Endothelial cell of umbilical vein (primary cell): ENCODE measurements at regions not wholly inside any gene's neighbourhood (a gene's known extent, or its start where the extent isn't known, plus 50 kb on each side); places are given as distances from the start of the nearest gene placed in this dataset.

Source experiments
- BruUV-seq: library from RNA; stranded (reverse); fragments of 400-500 nt; replicated peaks from 2 replicates; lab custom pipeline; 2021; lab: Mats Ljungman, UMichigan
- CTCF ChIA-PET: fragments of 300-600, 350-600 bp; sonication (Branson Sonifier 250); formaldehyde crosslinking; loops from one replicate; lab custom pipeline; 2021; ENCODE audit warnings: antibody characterized with exemption, inconsistent platforms; lab: Charles Lee
- POLR2A ChIA-PET: fragments of 300-600, 350-600 bp; sonication (Branson Sonifier 250); formaldehyde crosslinking; loops from one replicate; lab custom pipeline; 2021; ENCODE audit warnings: antibody characterized with exemption, inconsistent platforms; lab: Charles Lee
- DNase-seq: peaks from one replicate; pipeline ENCODE4 v3.0.0-alpha.2; 2011; ENCODE audit warnings: low read depth, low spot score
- FAIRE-seq: peaks from 2 replicates; lab custom pipeline; 2011; peaks lifted over from hg19 to GRCh38; lab: Jason Lieb, UNC
- H2AFZ ChIP-seq: 2 replicates; pipeline ENCODE4 v1.6.0; 2012; ENCODE audit warnings: low read depth, low read length, control low read depth, inconsistent platforms
- H3K27ac ChIP-seq: 2 replicates; pipeline ENCODE4 v1.5.1; 2011; ENCODE audit warnings: low read depth, mild to moderate bottlenecking, control low read depth, low read length, moderate library complexity; ENCODE audit not compliant: insufficient read depth
- H3K27me3 ChIP-seq, 2 experiments: 2 replicates each; pipeline versions ENCODE4 v1.6.0 to v1.6.1; 2011; ENCODE audit warnings: low read length in 2 of 2, mixed read lengths in 1 of 2; ENCODE audit not compliant: control insufficient read depth in 2 of 2, insufficient read depth in 2 of 2
- H3K36me3 ChIP-seq, 2 experiments: 2 replicates in 1 of 2; 3 replicates in 1 of 2; pipeline ENCODE4 v1.5.1; 2011; ENCODE audit warnings: low read length in 2 of 2, mild to moderate bottlenecking in 1 of 2, moderate library complexity in 1 of 2; ENCODE audit not compliant: control insufficient read depth in 2 of 2, insufficient read depth in 2 of 2; ENCODE audit errors: extremely low read depth in 1 of 2
- H3K4me1 ChIP-seq: 3 replicates; pipeline ENCODE4 v1.5.1; 2011; ENCODE audit warnings: mild to moderate bottlenecking, low read length; ENCODE audit not compliant: control insufficient read depth, insufficient read depth; ENCODE audit errors: extremely low read depth
- H3K4me2 ChIP-seq: 2 replicates; pipeline ENCODE4 v1.6.1; 2011; ENCODE audit warnings: low read length, control low read depth, mixed read lengths; ENCODE audit not compliant: insufficient read depth
- H3K4me3 ChIP-seq, 3 experiments: fragments of 200-600 bp in 1 of 3; sonication (generic), shearing (Covaris generic) in 1 of 3; replicated peaks in 1 of 3; 2 replicates each; pipeline ENCODE4 v1.5.1; 2011 to 2016; ENCODE audit warnings: control low read depth in 3 of 3, low read length in 3 of 3, mild to moderate bottlenecking in 2 of 3, inconsistent platforms in 1 of 3, low read depth in 1 of 3, moderate library complexity in 1 of 3; ENCODE audit not compliant: insufficient read depth in 1 of 3
- H3K79me2 ChIP-seq: 2 replicates; pipeline ENCODE4 v1.6.0; 2012; ENCODE audit warnings: low read length, inconsistent platforms; ENCODE audit not compliant: control insufficient read depth, insufficient read depth
- H3K9ac ChIP-seq: replicated peaks from 2 replicates; pipeline ENCODE3; 2011; ENCODE audit warnings: low read length, control low read depth; ENCODE audit not compliant: insufficient read depth; ENCODE audit errors: extremely low read depth
- H3K9me1 ChIP-seq: replicated peaks from 3 replicates; pipeline ENCODE4 v1.6.0; 2011; ENCODE audit warnings: mild to moderate bottlenecking, low read length; ENCODE audit not compliant: control insufficient read depth, insufficient read depth; ENCODE audit errors: extremely low read depth
- H3K9me3 ChIP-seq: replicated peaks from 2 replicates; pipeline ENCODE4 v1.5.1; 2012; ENCODE audit warnings: low read length, inconsistent platforms; ENCODE audit not compliant: control insufficient read depth, insufficient read depth
- H4K20me1 ChIP-seq: replicated peaks from 2 replicates; pipeline ENCODE3; 2011; ENCODE audit warnings: mild to moderate bottlenecking, low read length; ENCODE audit not compliant: control insufficient read depth, insufficient read depth; ENCODE audit errors: extremely low read depth
- EZH2 ChIP-seq: IDR thresholded peaks from 2 replicates; pipeline ENCODE4 v1.6.1; 2012; ENCODE audit warnings: borderline replicate concordance, low read depth, mild to moderate bottlenecking, moderate library complexity, low read length, inconsistent platforms; ENCODE audit not compliant: severe bottlenecking
- FOS ChIP-seq: IDR thresholded peaks from 2 replicates; pipeline ENCODE4 v1.6.1; 2011; ENCODE audit warnings: mild to moderate bottlenecking, low read length, moderate library complexity, borderline replicate concordance; ENCODE audit not compliant: insufficient read depth
- GATA2 ChIP-seq: IDR thresholded peaks from 2 replicates; pipeline ENCODE4 v1.7.0; 2011; ENCODE audit warnings: low read depth, mild to moderate bottlenecking, moderate library complexity, mixed read lengths, low read length; ENCODE audit not compliant: insufficient read length, insufficient read depth
- JUN ChIP-seq: IDR thresholded peaks from 2 replicates; pipeline ENCODE4 v1.6.1; 2011; ENCODE audit warnings: borderline replicate concordance, low read depth; ENCODE audit not compliant: insufficient read length, insufficient read depth
- MYC ChIP-seq: IDR thresholded peaks from one replicate; pipeline ENCODE4 v1.6.1; 2011; ENCODE audit warnings: mild to moderate bottlenecking, low read depth, low read length
- POLR2A ChIP-seq: IDR thresholded peaks from 2 replicates; pipeline ENCODE4 v1.6.1; 2012; ENCODE audit warnings: low read depth, mild to moderate bottlenecking, control low read depth, low read length
- POLR2AphosphoS5 ChIP-seq: IDR thresholded peaks from 2 replicates; pipeline ENCODE4 v1.6.1; 2012; ENCODE audit warnings: low read depth, mild to moderate bottlenecking, control low read depth, low read length, moderate library complexity; ENCODE audit not compliant: insufficient read depth
- dilution Hi-C: fragments of 300-500 bp; cut with MboI; formaldehyde crosslinking; loops from one replicate; pipeline ENCODE4 v1.15.0; 2019; ENCODE audit warnings: low sequenced_read_pairs; ENCODE audit not compliant: extremely low pct_ligation_motif_present
- intact Hi-C: fragments of 100-400 bp; cut with micrococcal nuclease; formaldehyde crosslinking; loops from one replicate; pipeline ENCODE4 v1.10.0; 2022
- TF ChIP-seq, protein P1 (sequence below), 2 donors: IDR thresholded peaks; 1 replicate in 1 of 2; 2 replicates in 1 of 2; pipeline ENCODE4 v1.5.1; 2011; ENCODE audit warnings: low read length in 2 of 2, mild to moderate bottlenecking in 2 of 2, moderate library complexity in 2 of 2, control low read depth in 1 of 2, inconsistent platforms in 1 of 2, low read depth in 1 of 2; ENCODE audit not compliant: insufficient read depth in 1 of 2; ENCODE audit errors: extremely low read depth in 1 of 2
- TF ChIP-seq, protein P2 (sequence below): IDR thresholded peaks from 2 replicates; pipeline ENCODE4 v1.6.1; 2011; ENCODE audit not compliant: insufficient read depth, insufficient read length

DNA sequence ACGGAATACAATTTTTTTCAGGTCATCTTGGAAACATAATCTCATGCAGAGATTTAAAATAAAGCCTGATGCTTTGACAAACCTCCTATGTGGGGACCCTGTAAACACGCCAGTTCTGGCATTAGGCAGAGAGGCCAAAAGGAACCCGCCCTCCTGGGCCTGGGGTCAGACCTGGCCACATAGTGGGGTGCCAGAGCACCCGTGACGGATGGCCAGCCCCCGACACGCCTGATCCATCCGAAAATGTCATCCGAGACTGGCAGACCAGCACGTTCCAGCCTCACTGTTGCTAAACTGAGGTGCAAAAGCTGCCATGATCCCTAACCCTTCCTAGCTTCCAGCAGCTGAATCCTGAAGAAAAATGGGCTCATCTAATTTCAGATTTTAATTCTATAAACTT is 222.6 kb upstream of the SALL3 start:
- Histone ChIP-seq H3K27ac (no peak overlapping the region), H2AFZ (no peak overlapping the region), H3K9me3 (peaks cover 7% of the 10 kb centered on the region), H3K4me1 (no peaks in the 10 kb centered on the region), H3K79me2 (no peaks in the 10 kb centered on the region), H3K9ac (no peak overlapping the region), H3K36me3 (no peaks in the 10 kb centered on the region), H3K4me3 (no peak overlapping the region), H3K27me3 (no peaks in the 10 kb centered on the region), H4K20me1 (no peaks in the 10 kb centered on the region), H3K4me2 (no peak overlapping the region), H3K9me1 (no peaks in the 10 kb centered on the region)
- intact Hi-C loops (no loop called here), dilution Hi-C loops (no loop called here)
- ChIA-PET POLR2A (no interaction called here), CTCF (no interaction called here)
- TF ChIP-seq MYC (no peak), GATA2 (no peak), JUN (no peak), POLR2A (no peak), EZH2 (no peak), FOS (no peak), POLR2AphosphoS5 (no peak)
- TF ChIP-seq, protein P1, sequence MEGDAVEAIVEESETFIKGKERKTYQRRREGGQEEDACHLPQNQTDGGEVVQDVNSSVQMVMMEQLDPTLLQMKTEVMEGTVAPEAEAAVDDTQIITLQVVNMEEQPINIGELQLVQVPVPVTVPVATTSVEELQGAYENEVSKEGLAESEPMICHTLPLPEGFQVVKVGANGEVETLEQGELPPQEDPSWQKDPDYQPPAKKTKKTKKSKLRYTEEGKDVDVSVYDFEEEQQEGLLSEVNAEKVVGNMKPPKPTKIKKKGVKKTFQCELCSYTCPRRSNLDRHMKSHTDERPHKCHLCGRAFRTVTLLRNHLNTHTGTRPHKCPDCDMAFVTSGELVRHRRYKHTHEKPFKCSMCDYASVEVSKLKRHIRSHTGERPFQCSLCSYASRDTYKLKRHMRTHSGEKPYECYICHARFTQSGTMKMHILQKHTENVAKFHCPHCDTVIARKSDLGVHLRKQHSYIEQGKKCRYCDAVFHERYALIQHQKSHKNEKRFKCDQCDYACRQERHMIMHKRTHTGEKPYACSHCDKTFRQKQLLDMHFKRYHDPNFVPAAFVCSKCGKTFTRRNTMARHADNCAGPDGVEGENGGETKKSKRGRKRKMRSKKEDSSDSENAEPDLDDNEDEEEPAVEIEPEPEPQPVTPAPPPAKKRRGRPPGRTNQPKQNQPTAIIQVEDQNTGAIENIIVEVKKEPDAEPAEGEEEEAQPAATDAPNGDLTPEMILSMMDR (IDR thresholded peaks at IDR 0.05; ENCODE audit: extremely low read depth in 1 of 2, insufficient read depth in 1 of 2, low read depth in 1 of 2, low read length in 2 of 2), result no peak
- TF ChIP-seq, protein P2, sequence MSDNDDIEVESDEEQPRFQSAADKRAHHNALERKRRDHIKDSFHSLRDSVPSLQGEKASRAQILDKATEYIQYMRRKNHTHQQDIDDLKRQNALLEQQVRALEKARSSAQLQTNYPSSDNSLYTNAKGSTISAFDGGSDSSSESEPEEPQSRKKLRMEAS, result no peak
- DNase-seq (no peak), FAIRE-seq (no peak)
- no TSS peak for BruUV-seq
